Activated T-cell treated with anti-CD3 and anti-CD28 coated beads, Interleukin-2, amount 50 U/mL, for 4 hours (primary cell): ENCODE measurements at regions not wholly inside any gene's neighbourhood (a gene's known extent, or its start where the extent isn't known, plus 50 kb on each side); places are given as distances from the start of the nearest gene placed in this dataset.
"Not testable (repeated sequence)": the region's sequence is repeated elsewhere in the genome, so short reads cannot be mapped to it uniquely, and the experiment has no call there.

Source experiments
- ATAC-seq, 2 donors: fragments of 200-7000 bp; cut with Tn5 transposase; one replicate each; pipeline ENCODE4 v1.10.0; 2021
- DNase-seq: peaks from one replicate; pipeline ENCODE4 v3.0.0-alpha.2; 2020
- H3K27me3 Mint-ChIP-seq: one replicate; pipeline ENCODE4 v1.8.0; 2021; ENCODE audit warnings: low read depth, mixed read lengths
- H3K36me3 Mint-ChIP-seq: one replicate; pipeline ENCODE4 v1.8.0; 2022; ENCODE audit warnings: mixed read lengths; ENCODE audit not compliant: insufficient read depth
- H3K4me1 Mint-ChIP-seq: one replicate; pipeline ENCODE4 v1.8.0; 2021; ENCODE audit warnings: low read depth, mixed read lengths
- H3K4me3 Mint-ChIP-seq: one replicate; pipeline ENCODE4 v1.8.0; 2021; ENCODE audit warnings: mild to moderate bottlenecking, moderate library complexity, mixed read lengths
- H3K9me3 Mint-ChIP-seq: one replicate; pipeline ENCODE4 v1.8.0; 2021; ENCODE audit warnings: mixed read lengths

GRCh38 chr5:116953251-116953930, 378.8 kb upstream of the SEMA6A start:
- H3K27me3 Mint-ChIP-seq = no peaks in the 10 kb centered on the region
- no peak for DNase-seq
- H3K4me3 Mint-ChIP-seq = no peak overlapping the region
- ATAC-seq = no peak
- no peaks in the 10 kb centered on the region for H3K4me1 Mint-ChIP-seq
- no peaks in the 10 kb centered on the region for H3K9me3 Mint-ChIP-seq
- H3K36me3 Mint-ChIP-seq = no peaks in the 10 kb centered on the region

- ATAC-seq (no peak), DNase-seq (no peak)
- no peaks in the 10 kb centered on the region for H3K36me3 Mint-ChIP-seq
- no peaks in the 10 kb centered on the region for H3K9me3 Mint-ChIP-seq
- H3K4me1 Mint-ChIP-seq = peaks cover 2% of the 10 kb centered on the region
- no peak overlapping the region for H3K4me3 Mint-ChIP-seq
- H3K27me3 Mint-ChIP-seq = no peaks in the 10 kb centered on the region
Measured at GRCh38 chr5:116951219-116951618, 376.6 kb upstream of the SEMA6A start.

GRCh38 chr5:116947691-116948528, 373.3 kb upstream of the SEMA6A start:
- Mint-ChIP-seq H3K36me3 (no peaks in the 10 kb centered on the region), H3K4me1 (peaks cover 2% of the 10 kb centered on the region), H3K9me3 (no peaks in the 10 kb centered on the region), H3K4me3 (no peak overlapping the region), H3K27me3 (no peaks in the 10 kb centered on the region)
- ATAC-seq = peak; percentile 56 to 73
- peak; percentile 31 for DNase-seq

- not testable (repeated sequence) for DNase-seq, H3K4me1 Mint-ChIP-seq, H3K36me3 Mint-ChIP-seq, H3K9me3 Mint-ChIP-seq, H3K4me3 Mint-ChIP-seq, H3K27me3 Mint-ChIP-seq, ATAC-seq
Measured at GRCh38 chr5:116945613-116946382, 371.2 kb upstream of the SEMA6A start.

GRCh38 chr5:116944183-116944582, 369.6 kb upstream of the SEMA6A start:
- Mint-ChIP-seq H3K27me3 (no peaks in the 10 kb centered on the region), H3K4me3 (no peak overlapping the region), H3K4me1 (peaks cover 2% of the 10 kb centered on the region)

GRCh38 chr5:116942622-116943021, 368.0 kb upstream of the SEMA6A start:
- DNase-seq = no peak
- H3K36me3 Mint-ChIP-seq = no peaks in the 10 kb centered on the region
- no peak for ATAC-seq
- H3K4me1 Mint-ChIP-seq = no peaks in the 10 kb centered on the region
- H3K9me3 Mint-ChIP-seq = no peaks in the 10 kb centered on the region
- no peaks in the 10 kb centered on the region for H3K27me3 Mint-ChIP-seq
- H3K4me3 Mint-ChIP-seq = no peak overlapping the region

More at GRCh38 chr5:116944183-116944582, 369.6 kb upstream of the SEMA6A start:
- DNase-seq (no peak), ATAC-seq (no peak)
- Mint-ChIP-seq H3K36me3 (no peaks in the 10 kb centered on the region), H3K9me3 (no peaks in the 10 kb centered on the region)

- DNase-seq = no peak
- H3K4me1 Mint-ChIP-seq = no peaks in the 10 kb centered on the region
Measured at GRCh38 chr5:116939641-116940040, 365.0 kb upstream of the SEMA6A start.

GRCh38 chr5:116938488-116938887, 363.9 kb upstream of the SEMA6A start:
- Mint-ChIP-seq H3K4me1 (no peaks in the 10 kb centered on the region), H3K27me3 (no peaks in the 10 kb centered on the region), H3K9me3 (no peaks in the 10 kb centered on the region), H3K36me3 (no peaks in the 10 kb centered on the region), H3K4me3 (no peak overlapping the region)
- ATAC-seq (no peak), DNase-seq (no peak)

More at GRCh38 chr5:116939641-116940040, 365.0 kb upstream of the SEMA6A start:
- no peak for ATAC-seq
- Mint-ChIP-seq H3K27me3 (no peaks in the 10 kb centered on the region), H3K36me3 (no peaks in the 10 kb centered on the region), H3K9me3 (no peaks in the 10 kb centered on the region), H3K4me3 (no peak overlapping the region)

GRCh38 chr5:116935561-116936162, 361.0 kb upstream of the SEMA6A start:
- no peaks in the 10 kb centered on the region for H3K4me1 Mint-ChIP-seq
- no peak for ATAC-seq
- H3K36me3 Mint-ChIP-seq = no peaks in the 10 kb centered on the region

GRCh38 chr5:116930616-116931015, 356.0 kb upstream of the SEMA6A start:
- Mint-ChIP-seq H3K27me3 (no peaks in the 10 kb centered on the region), H3K36me3 (no peaks in the 10 kb centered on the region), H3K4me3 (no peak overlapping the region), H3K4me1 (no peaks in the 10 kb centered on the region), H3K9me3 (peaks cover 3% of the 10 kb centered on the region)
- DNase-seq = no peak
- ATAC-seq = no peak

More at GRCh38 chr5:116935561-116936162, 361.0 kb upstream of the SEMA6A start:
- Mint-ChIP-seq H3K9me3 (no peaks in the 10 kb centered on the region), H3K27me3 (no peaks in the 10 kb centered on the region), H3K4me3 (no peak overlapping the region)
- no peak for DNase-seq

- DNase-seq (no peak), ATAC-seq (no peak)
- Mint-ChIP-seq H3K36me3 (no peaks in the 10 kb centered on the region), H3K4me1 (no peaks in the 10 kb centered on the region), H3K4me3 (no peak overlapping the region), H3K27me3 (peaks cover 2% of the 10 kb centered on the region), H3K9me3 (peaks cover 3% of the 10 kb centered on the region)
Measured at GRCh38 chr5:116923344-116923743, 348.7 kb upstream of the SEMA6A start.

GRCh38 chr5:116922532-116922931, 347.9 kb upstream of the SEMA6A start:
- H3K9me3 Mint-ChIP-seq = peaks cover under 1% of the 10 kb centered on the region

GRCh38 chr5:116914869-116915504, 340.4 kb upstream of the SEMA6A start:
- DNase-seq (no peak), ATAC-seq (no peak)
- Mint-ChIP-seq H3K4me1 (no peaks in the 10 kb centered on the region), H3K27me3 (no peaks in the 10 kb centered on the region), H3K4me3 (no peak overlapping the region), H3K9me3 (peaks cover 4% of the 10 kb centered on the region), H3K36me3 (no peaks in the 10 kb centered on the region)

More at GRCh38 chr5:116922532-116922931, 347.9 kb upstream of the SEMA6A start:
- no peaks in the 10 kb centered on the region for H3K4me1 Mint-ChIP-seq
- no peak for DNase-seq
- H3K27me3 Mint-ChIP-seq = peaks cover 2% of the 10 kb centered on the region
- H3K4me3 Mint-ChIP-seq = no peak overlapping the region
- no peak for ATAC-seq
- no peaks in the 10 kb centered on the region for H3K36me3 Mint-ChIP-seq

GRCh38 chr5:116912221-116912620, 337.6 kb upstream of the SEMA6A start:
- DNase-seq (no peak), ATAC-seq (no peak)
- Mint-ChIP-seq H3K27me3 (no peaks in the 10 kb centered on the region), H3K36me3 (no peaks in the 10 kb centered on the region), H3K4me3 (no peak overlapping the region), H3K4me1 (no peaks in the 10 kb centered on the region), H3K9me3 (peaks cover 4% of the 10 kb centered on the region)
